Vagina (tissue), 2 donors: ENCODE measurements at regions not wholly inside any gene's neighbourhood (a gene's known extent, or its start where the extent isn't known, plus 50 kb on each side); places are given as distances from the start of the nearest gene placed in this dataset.
A peak's percentile ranks its signal among the peaks of the same experiment; 100 is the strongest.

ENCODE experiments used
- DNase-seq, 2 donors: peaks; one replicate each; pipeline ENCODE4 v3.0.0-alpha.2; 2017; ENCODE audit errors: extremely low spot score in 2 of 2
- H3K27ac ChIP-seq: fragments of 200-600 bp; sonication (generic); one replicate; pipeline ENCODE4 v1.5.1; 2019
- H3K27me3 ChIP-seq: fragments of 200-600 bp; sonication (generic); one replicate; pipeline ENCODE4 v1.5.1; 2019
- H3K36me3 ChIP-seq, 2 donors: fragments of 200-600 bp; sonication (generic); one replicate each; pipeline ENCODE4 v1.5.1; 2017 to 2019
- H3K4me1 ChIP-seq: fragments of 200-600 bp; sonication (generic); one replicate; pipeline ENCODE4 v1.5.1; 2019
- H3K4me3 ChIP-seq, 2 donors: fragments of 200-600 bp; sonication (generic); 1 replicate in 1 of 2; 2 replicates in 1 of 2; pipeline ENCODE4 v1.5.1; 2016 to 2019
- H3K9me3 ChIP-seq: fragments of 200-600 bp; sonication (generic); one replicate; pipeline ENCODE4 v1.5.1; 2019
- CTCF ChIP-seq, 3 experiments: fragments of 450-650 bp in 2 of 3; fragments of 200-600 bp in 1 of 3; sonication (generic) in 1 of 3; IDR thresholded peaks; one replicate each; pipeline ENCODE4 v1.5.1; 2017 to 2019; ENCODE audit warnings: antibody characterized with exemption in 3 of 3, mild to moderate bottlenecking in 2 of 3, moderate library complexity in 2 of 3
- POLR2A ChIP-seq, 2 donors: fragments of 450-650 bp; IDR thresholded peaks; one replicate each; pipeline ENCODE4 v1.6.1; 2017; ENCODE audit warnings: antibody characterized with exemption in 2 of 2, mild to moderate bottlenecking in 2 of 2, moderate library complexity in 2 of 2
- POLR2AphosphoS5 ChIP-seq, 2 donors: sonication (generic); formaldehyde crosslinking; IDR thresholded peaks; one replicate each; pipeline ENCODE4 v1.9.0; 2017; ENCODE audit warnings: antibody characterized with exemption in 2 of 2, mild to moderate bottlenecking in 2 of 2, low read depth in 1 of 2; ENCODE audit not compliant: insufficient read depth in 1 of 2
- intact Hi-C: fragments of 100-400 bp; cut with DNase I; formaldehyde crosslinking; loops from one replicate; pipeline ENCODE4 v1.15.1; 2023

- TF ChIP-seq POLR2A (IDR thresholded peaks at IDR 0.05) (no peak), CTCF (IDR thresholded peaks at IDR 0.05) (no peak), POLR2AphosphoS5 (IDR thresholded peaks at IDR 0.05; ENCODE audit: insufficient read depth in 1 of 2, low read depth in 1 of 2) (no peak)
- intact Hi-C loops: no loop called here
- H3K4me3 ChIP-seq: no peak overlapping the region
- H3K36me3 ChIP-seq: no peaks in the 10 kb centered on the region
- no peak for DNase-seq
- no peaks in the 10 kb centered on the region for H3K27me3 ChIP-seq
- H3K27ac ChIP-seq: no peak overlapping the region
- no peaks in the 10 kb centered on the region for H3K9me3 ChIP-seq
- peaks cover 5% of the 10 kb centered on the region for H3K4me1 ChIP-seq
Observed at GRCh38 chr5:57703721-57704120, 221.1 kb upstream of the ACTBL2 start.

GRCh38 chr5:57700484-57700883 lies 217.9 kb upstream of the ACTBL2 start:
- no peak overlapping the region for H3K4me3 ChIP-seq
- H3K9me3 ChIP-seq: no peaks in the 10 kb centered on the region
- H3K4me1 ChIP-seq: peaks cover 36% of the 10 kb centered on the region
- intact Hi-C loops: no loop called here
- no peaks in the 10 kb centered on the region for H3K36me3 ChIP-seq
- TF ChIP-seq CTCF (IDR thresholded peaks at IDR 0.05) (no peak), POLR2A (IDR thresholded peaks at IDR 0.05) (no peak), POLR2AphosphoS5 (IDR thresholded peaks at IDR 0.05; ENCODE audit: insufficient read depth in 1 of 2, low read depth in 1 of 2) (no peak)
- H3K27ac ChIP-seq: no peak overlapping the region
- DNase-seq: no peak
- no peaks in the 10 kb centered on the region for H3K27me3 ChIP-seq

GRCh38 chr5:57700072-57700471 lies 217.5 kb upstream of the ACTBL2 start:
- Histone ChIP-seq H3K9me3 (no peaks in the 10 kb centered on the region), H3K4me3 (no peak overlapping the region), H3K4me1 (peaks cover 41% of the 10 kb centered on the region), H3K27ac (no peak overlapping the region), H3K36me3 (no peaks in the 10 kb centered on the region), H3K27me3 (no peaks in the 10 kb centered on the region)
- intact Hi-C loops: no loop called here
- DNase-seq: no peak
- TF ChIP-seq POLR2AphosphoS5 (IDR thresholded peaks at IDR 0.05; ENCODE audit: insufficient read depth in 1 of 2, low read depth in 1 of 2) (no peak), CTCF (IDR thresholded peaks at IDR 0.05) (no peak), POLR2A (IDR thresholded peaks at IDR 0.05) (no peak)

- peak overlapping the region; percentile 65 for H3K27ac ChIP-seq
Observed at GRCh38 chr5:57698802-57699201, 216.2 kb upstream of the ACTBL2 start.

GRCh38 chr5:57698086-57698485 lies 215.5 kb upstream of the ACTBL2 start:
- no peak for DNase-seq
- Histone ChIP-seq H3K27ac (peak overlapping the region; percentile 65), H3K9me3 (no peaks in the 10 kb centered on the region), H3K4me3 (no peak overlapping the region), H3K4me1 (peaks cover 54% of the 10 kb centered on the region), H3K36me3 (no peaks in the 10 kb centered on the region), H3K27me3 (no peaks in the 10 kb centered on the region)
- no peak for TF ChIP-seq POLR2AphosphoS5 (IDR thresholded peaks at IDR 0.05; ENCODE audit: insufficient read depth in 1 of 2, low read depth in 1 of 2)
- TF ChIP-seq POLR2A (IDR thresholded peaks at IDR 0.05): no peak
- no peak for TF ChIP-seq CTCF (IDR thresholded peaks at IDR 0.05)
- intact Hi-C loops: no loop called here

More at GRCh38 chr5:57698802-57699201, 216.2 kb upstream of the ACTBL2 start:
- no peak for DNase-seq
- H3K36me3 ChIP-seq: no peaks in the 10 kb centered on the region
- peaks cover 47% of the 10 kb centered on the region for H3K4me1 ChIP-seq
- no peaks in the 10 kb centered on the region for H3K27me3 ChIP-seq
- H3K4me3 ChIP-seq: no peak overlapping the region
- no peaks in the 10 kb centered on the region for H3K9me3 ChIP-seq
- intact Hi-C loops: no loop called here
- TF ChIP-seq CTCF (IDR thresholded peaks at IDR 0.05) (no peak), POLR2A (IDR thresholded peaks at IDR 0.05) (no peak), POLR2AphosphoS5 (IDR thresholded peaks at IDR 0.05; ENCODE audit: insufficient read depth in 1 of 2, low read depth in 1 of 2) (no peak)
